OCI-LY7 (cell line): ENCODE measurements at regions not wholly inside any gene's neighbourhood (a gene's known extent, or its start where the extent isn't known, plus 50 kb on each side); places are given as distances from the start of the nearest gene placed in this dataset.

Experiments used
- BruUV-seq: library from RNA; stranded (reverse); fragments of 400-500 nt; replicated peaks from 2 replicates; lab custom pipeline; 2021; lab: Mats Ljungman, UMichigan
- CTCF ChIA-PET: fragments of 300-600 bp; sonication (Branson Sonifier 250); formaldehyde crosslinking; loops from one replicate; lab custom pipeline; 2022; ENCODE audit warnings: antibody characterized with exemption; ENCODE audit not compliant: unreplicated experiment; lab: Charles Lee
- POLR2A ChIA-PET: fragments of 300-600 bp; sonication (Branson Sonifier 250); formaldehyde crosslinking; loops from one replicate; lab custom pipeline; 2022; ENCODE audit warnings: antibody characterized with exemption; lab: Charles Lee
- DNase-seq: peaks from one replicate; pipeline ENCODE4 v3.0.0-alpha.2; 2015; ENCODE audit warnings: low spot score
- H2AFZ ChIP-seq: fragments of 200-600 bp; sonication (generic), shearing (Covaris generic); 2 replicates; pipeline ENCODE4 v1.6.1; 2014; ENCODE audit warnings: mild to moderate bottlenecking, antibody characterized with exemption, low read length, moderate library complexity
- H3K27ac ChIP-seq: fragments of 200-600 bp; sonication (generic); 2 replicates; pipeline ENCODE4 v1.5.1; 2014; ENCODE audit warnings: mixed run types, low read depth, mild to moderate bottlenecking, moderate library complexity, low read length, inconsistent platforms; ENCODE audit not compliant: poor library complexity, severe bottlenecking
- H3K36me3 ChIP-seq: fragments of 200-600 bp; sonication (generic); 2 replicates; pipeline ENCODE4 v1.6.1; 2014; ENCODE audit warnings: mild to moderate bottlenecking, antibody characterized with exemption, low read length, moderate library complexity, mixed read lengths; ENCODE audit not compliant: insufficient read depth
- H3K4me1 ChIP-seq: fragments of 200-600 bp; sonication (generic); 2 replicates; pipeline ENCODE4 v1.5.1; 2014; ENCODE audit warnings: mild to moderate bottlenecking, low read length; ENCODE audit not compliant: insufficient read depth, poor library complexity, severe bottlenecking
- H3K4me2 ChIP-seq: fragments of 200-600 bp; sonication (generic); 2 replicates; pipeline ENCODE4 v1.6.1; 2014; ENCODE audit warnings: mild to moderate bottlenecking, low read length
- H3K4me3 ChIP-seq: fragments of 200-600 bp; sonication (generic); 2 replicates; pipeline ENCODE4 v1.5.1; 2014; ENCODE audit warnings: mild to moderate bottlenecking, low read depth, low read length; ENCODE audit not compliant: poor library complexity, severe bottlenecking
- H3K79me2 ChIP-seq: fragments of 200-600 bp; sonication (generic); 2 replicates; pipeline ENCODE4 v1.6.1; 2016; ENCODE audit warnings: low read depth, mild to moderate bottlenecking, low read length, moderate library complexity, mixed read lengths; ENCODE audit not compliant: insufficient read depth
- H3K9me2 ChIP-seq: fragments of 200-600 bp; sonication (generic); 2 replicates; pipeline ENCODE4 v1.6.1; 2016; ENCODE audit warnings: mild to moderate bottlenecking, low read length, mixed read lengths; ENCODE audit not compliant: insufficient read depth
- H3K9me3 ChIP-seq: fragments of 200-600 bp; sonication (generic); 2 replicates; pipeline ENCODE4 v1.6.1; 2014; ENCODE audit warnings: mild to moderate bottlenecking, mixed run types, low read length, mixed read lengths
- H4K20me1 ChIP-seq: fragments of 200-600 bp; sonication (generic); 2 replicates; pipeline ENCODE4 v1.6.1; 2014; ENCODE audit warnings: mild to moderate bottlenecking, antibody characterized with exemption, low read length, moderate library complexity, mixed read lengths; ENCODE audit not compliant: insufficient read depth
- CTCF ChIP-seq: fragments of 200-600 bp; sonication (generic); conservative IDR thresholded peaks from 2 replicates; pipeline ENCODE4 v1.5.1; 2014; ENCODE audit warnings: mild to moderate bottlenecking, antibody characterized with exemption, low read length, moderate library complexity, mixed read lengths
- EZH2phosphoT487 ChIP-seq: fragments of 200-600 bp; sonication (generic); IDR thresholded peaks from 2 replicates; pipeline ENCODE4 v1.6.1; 2018; ENCODE audit warnings: low read depth, borderline replicate concordance, mild to moderate bottlenecking, mixed run types, antibody characterized with exemption, low read length, moderate library complexity, mixed read lengths
- intact Hi-C: fragments of 100-400 bp; cut with micrococcal nuclease; formaldehyde crosslinking; loops from one replicate; pipeline ENCODE4 v1.10.0; 2022; ENCODE audit not compliant: unreplicated experiment

- Histone ChIP-seq H3K9me2 (no peaks in the 10 kb centered on the region), H2AFZ (no peak overlapping the region), H3K9me3 (no peaks in the 10 kb centered on the region), H3K4me2 (no peak overlapping the region), H4K20me1 (no peaks in the 10 kb centered on the region), H3K4me1 (no peaks in the 10 kb centered on the region), H3K79me2 (no peaks in the 10 kb centered on the region), H3K36me3 (no peaks in the 10 kb centered on the region), H3K27ac (no peak overlapping the region), H3K4me3 (no peak overlapping the region)
- no peak for TF ChIP-seq CTCF
- TF ChIP-seq EZH2phosphoT487, result no peak
- no TSS peak for BruUV-seq
- ChIA-PET POLR2A (no interaction called here), CTCF (no interaction called here)
- DNase-seq, result no peak
- intact Hi-C loops, result no loop called here
Measured at GRCh38 chr4:166637816-166638215, 596.5 kb downstream of the SPOCK3 start.

GRCh38 chr4:166655231-166655630 is 579.1 kb downstream of the SPOCK3 start:
- Histone ChIP-seq H3K4me3 (no peak overlapping the region), H3K27ac (no peak overlapping the region), H3K36me3 (no peaks in the 10 kb centered on the region), H3K9me2 (no peaks in the 10 kb centered on the region), H3K79me2 (no peaks in the 10 kb centered on the region), H3K4me2 (no peak overlapping the region), H2AFZ (no peak overlapping the region), H4K20me1 (no peaks in the 10 kb centered on the region), H3K9me3 (no peaks in the 10 kb centered on the region), H3K4me1 (no peaks in the 10 kb centered on the region)
- DNase-seq, result no peak
- CTCF ChIA-PET, result no interaction called here
- TF ChIP-seq CTCF (no peak), EZH2phosphoT487 (no peak)
- BruUV-seq, result no TSS peak
- intact Hi-C loops, result no loop called here
- POLR2A ChIA-PET, result no interaction called here

GRCh38 chr4:166655705-166656104 is 578.6 kb downstream of the SPOCK3 start:
- Histone ChIP-seq H2AFZ (no peak overlapping the region), H3K4me1 (no peaks in the 10 kb centered on the region), H3K9me2 (no peaks in the 10 kb centered on the region), H3K9me3 (no peaks in the 10 kb centered on the region), H3K4me3 (no peak overlapping the region), H4K20me1 (no peaks in the 10 kb centered on the region), H3K4me2 (no peak overlapping the region), H3K27ac (no peak overlapping the region), H3K36me3 (no peaks in the 10 kb centered on the region), H3K79me2 (no peaks in the 10 kb centered on the region)
- CTCF ChIA-PET, result no interaction called here
- no peak for DNase-seq
- no TSS peak for BruUV-seq
- intact Hi-C loops, result no loop called here
- POLR2A ChIA-PET, result no interaction called here
- no peak for TF ChIP-seq EZH2phosphoT487
- no peak for TF ChIP-seq CTCF
